IMR-90 (cell line): ENCODE measurements at regions not wholly inside any gene's neighbourhood (a gene's known extent, or its start where the extent isn't known, plus 50 kb on each side); places are given as distances from the start of the nearest gene placed in this dataset.

Experiments used
- CEBPB ChIP-seq: IDR thresholded peaks from 2 replicates; pipeline ENCODE4 v1.6.1; 2012; ENCODE audit warnings: low read depth, low read length, improper control_type of control experiment
- CTCF ChIP-seq: conservative IDR thresholded peaks from 2 replicates; pipeline ENCODE4 v1.5.1; 2012; ENCODE audit warnings: mild to moderate bottlenecking, low read depth, low read length, improper control_type of control experiment
- FOS ChIP-seq: fragments of 150-350 bp; IDR thresholded peaks from 2 replicates; pipeline ENCODE4 v1.6.1; 2016; ENCODE audit warnings: low read depth, low read length
- MAFK ChIP-seq: IDR thresholded peaks from 2 replicates; pipeline ENCODE4 v1.6.1; 2012; ENCODE audit warnings: low read depth, low read length, improper control_type of control experiment
- MAZ ChIP-seq: IDR thresholded peaks from 2 replicates; pipeline ENCODE4 v1.6.1; 2012; ENCODE audit warnings: low read depth, mild to moderate bottlenecking, low read length, improper control_type of control experiment, moderate library complexity, borderline replicate concordance
- MXI1 ChIP-seq: IDR thresholded peaks from 2 replicates; pipeline ENCODE4 v1.6.1; 2012; ENCODE audit warnings: low read depth, mild to moderate bottlenecking, low read length, moderate library complexity, borderline replicate concordance
- POLR2A ChIP-seq: IDR thresholded peaks from 2 replicates; pipeline ENCODE4 v1.6.1; 2012; ENCODE audit warnings: mild to moderate bottlenecking, low read depth, low read length
- RCOR1 ChIP-seq: IDR thresholded peaks from 2 replicates; pipeline ENCODE4 v1.6.1; 2012; ENCODE audit warnings: mild to moderate bottlenecking, low read length, improper control_type of control experiment; ENCODE audit not compliant: insufficient replicate concordance
- RFX5 ChIP-seq: IDR thresholded peaks from 2 replicates; pipeline ENCODE4 v1.8.0; 2012; ENCODE audit warnings: low read depth, mild to moderate bottlenecking, low read length, moderate library complexity
- USF2 ChIP-seq: fragments of 150-350 bp; IDR thresholded peaks from 2 replicates; pipeline ENCODE4 v1.6.1; 2017; ENCODE audit warnings: mild to moderate bottlenecking, antibody characterized with exemption, low read length, low read depth

- TF ChIP-seq CTCF (no peak), MXI1 (no peak), USF2 (no peak), MAFK (no peak), MAZ (no peak), RFX5 (no peak), RCOR1 (no peak), POLR2A (no peak), CEBPB (no peak), FOS (no peak)
Observed at GRCh38 chr10:46175296-46175695, 111.5 kb upstream of the ANTXRL start.
